GM21447 (cell line): ENCODE measurements at regions not wholly inside any gene's neighbourhood (a gene's known extent, or its start where the extent isn't known, plus 50 kb on each side); places are given as distances from the start of the nearest gene placed in this dataset.
"Not testable (repeated sequence)": the region's sequence is repeated elsewhere in the genome, so short reads cannot be mapped to it uniquely, and the experiment has no call there.

Experiments used
- ATAC-seq: cut with Tn5 transposase; IDR thresholded peaks from one replicate; pipeline ENCODE4 v1.9.1; 2021; ENCODE audit not compliant: unreplicated experiment

DNA sequence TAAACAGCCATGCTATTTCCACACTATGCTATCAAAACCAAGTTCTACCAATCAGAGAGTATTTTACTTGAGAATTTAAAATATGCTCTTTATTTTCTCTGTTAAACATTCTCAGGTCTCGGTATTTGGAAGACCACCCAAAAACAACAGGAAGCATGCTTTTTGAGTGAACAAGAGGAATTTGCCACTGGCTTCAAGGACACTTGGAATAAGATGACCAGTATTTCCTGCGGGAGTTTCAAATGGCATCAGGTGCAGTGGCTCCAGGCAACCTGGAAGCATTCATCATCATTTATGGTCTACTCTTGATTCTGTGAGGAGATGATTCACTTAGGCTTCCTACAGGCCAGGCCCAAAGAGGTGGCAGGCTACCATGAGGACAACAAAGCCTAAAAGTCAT lies 305.7 kb upstream of the ATP11B start:
- ATAC-seq = no peak

DNA sequence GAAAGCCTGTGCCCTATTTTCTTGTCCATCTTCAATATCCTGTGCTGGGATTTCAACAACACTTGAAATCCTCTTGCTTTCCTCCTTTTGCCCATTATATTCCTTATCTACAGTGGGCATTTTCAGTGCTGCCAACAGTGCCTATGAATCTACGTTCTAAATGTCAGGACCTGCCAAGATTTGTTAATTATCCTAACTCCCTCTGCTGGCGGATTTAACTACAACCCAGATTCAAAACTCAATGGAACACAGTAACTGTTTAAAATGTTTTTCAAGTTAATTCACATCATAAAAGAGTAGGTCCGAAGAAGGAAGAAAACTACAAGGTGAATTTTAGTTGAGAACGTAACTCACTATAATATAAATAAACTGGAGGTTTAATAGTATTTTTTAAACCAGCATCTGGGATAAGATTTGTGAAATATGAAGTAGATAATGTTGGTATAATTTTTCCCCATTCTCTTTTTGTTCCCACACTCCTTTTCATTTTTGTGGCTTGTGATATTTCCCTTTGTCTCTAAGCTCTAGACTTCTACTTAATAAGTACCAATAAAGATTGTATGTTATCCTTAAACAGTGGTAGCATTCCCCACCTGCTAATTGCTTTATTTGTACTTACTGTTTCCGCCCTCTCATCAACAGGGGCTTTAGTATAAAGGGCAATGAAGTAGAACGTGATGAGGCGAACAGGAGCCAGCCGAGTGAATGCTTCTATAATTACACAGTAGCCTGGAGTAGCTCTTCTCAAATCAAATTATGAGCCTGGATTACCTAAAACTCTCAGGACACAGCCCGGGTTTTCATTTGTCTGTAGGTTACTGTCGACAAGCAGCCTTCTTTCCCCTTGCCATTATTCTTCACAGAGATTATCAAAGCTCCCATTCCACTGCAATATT lies 302.5 kb upstream of the ATP11B start:
- ATAC-seq = no peak

DNA sequence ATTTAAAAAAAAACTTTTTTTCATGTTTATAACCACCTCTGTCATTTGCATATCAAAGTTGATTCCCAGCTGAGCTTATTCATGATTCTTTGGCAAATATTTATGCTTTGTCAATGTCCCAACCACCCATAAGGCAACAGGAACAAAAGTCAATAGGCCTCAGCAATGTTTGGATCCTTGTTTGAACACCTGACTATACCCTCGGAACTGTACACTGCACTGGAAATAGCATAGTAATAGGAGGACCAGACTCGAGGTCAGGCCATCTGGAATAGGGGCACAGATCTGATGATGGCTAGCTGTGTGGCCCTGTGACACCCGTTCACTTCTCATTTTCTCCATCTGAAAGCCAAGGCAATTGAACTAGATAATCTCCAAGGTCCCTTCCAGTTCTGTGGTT lies 301.7 kb upstream of the ATP11B start:
- ATAC-seq = no peak

DNA sequence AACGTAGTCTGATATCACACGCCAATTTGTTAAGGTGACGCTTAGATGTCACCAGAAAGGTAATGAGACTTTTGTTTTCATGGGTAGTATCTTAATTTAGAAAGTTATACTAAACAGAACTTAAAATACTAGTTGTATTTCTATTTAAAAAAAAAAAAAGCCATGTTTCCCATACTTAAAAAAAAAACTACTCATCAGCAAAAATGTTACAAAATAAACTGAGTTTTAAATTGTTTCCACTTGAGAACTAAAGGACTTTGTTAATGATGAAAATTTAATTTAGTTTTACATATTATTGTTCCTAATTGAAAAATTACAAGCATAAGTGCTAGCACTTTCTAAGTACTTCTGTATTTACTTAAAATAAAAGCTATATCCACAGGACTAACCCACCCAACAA lies 300.8 kb upstream of the ATP11B start:
- ATAC-seq = no peak

DNA sequence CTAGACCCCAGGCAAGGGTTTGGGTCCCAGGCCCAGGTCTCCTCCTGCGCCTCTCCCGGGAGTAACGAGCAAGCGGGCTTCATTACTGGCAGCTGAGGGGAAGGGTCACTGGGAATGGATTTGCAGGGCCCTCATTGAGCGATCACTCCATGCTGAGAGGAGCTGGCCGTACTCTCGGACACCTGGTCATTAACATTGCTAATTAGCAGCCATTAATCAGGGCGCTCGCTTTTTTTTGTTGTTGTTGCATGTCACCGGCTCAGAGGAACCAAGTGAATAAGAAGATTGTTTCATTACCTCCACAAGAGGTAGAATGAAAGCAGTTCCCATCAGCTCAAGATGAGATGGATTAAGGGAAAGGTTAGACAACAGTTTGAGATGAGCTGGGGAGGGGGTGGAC lies 293.0 kb upstream of the ATP11B start:
- ATAC-seq = no peak

DNA sequence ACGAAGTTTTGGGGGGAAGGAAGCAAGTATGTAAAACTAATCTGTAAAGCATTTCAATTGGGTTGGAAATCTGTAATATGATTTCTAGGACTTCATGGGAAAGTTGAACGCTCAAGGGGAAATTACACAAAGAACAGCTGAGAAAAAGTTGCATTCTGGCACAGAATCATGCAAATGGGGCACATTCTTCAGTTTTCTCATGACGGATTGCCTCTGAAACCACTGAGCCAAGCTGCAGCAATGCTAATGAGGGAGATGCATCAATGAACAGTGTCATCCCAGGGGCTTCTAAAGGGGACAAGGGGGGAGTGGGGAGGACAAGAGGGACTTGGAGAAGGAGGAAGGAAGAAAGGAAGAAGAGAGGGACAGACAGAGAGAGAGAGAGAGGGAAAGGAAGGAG lies 291.4 kb upstream of the ATP11B start:
- no peak for ATAC-seq

DNA sequence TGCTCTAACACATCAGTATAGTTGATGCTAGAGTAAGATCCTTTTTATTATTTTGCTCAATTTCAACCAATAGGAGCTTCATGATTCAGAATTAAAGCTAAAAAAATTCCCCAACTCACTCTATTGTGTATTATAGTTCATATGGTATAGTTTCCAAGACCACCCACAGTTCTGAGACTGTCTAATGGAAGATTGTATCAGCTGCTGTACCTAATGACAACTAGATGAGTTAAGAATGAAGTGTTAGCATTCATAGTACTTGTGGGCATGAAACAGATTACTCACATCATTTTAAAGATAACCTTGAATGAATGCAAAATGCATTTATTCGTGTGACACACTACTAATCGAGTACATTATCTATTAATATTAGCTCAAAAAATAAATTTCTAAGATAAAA lies 289.9 kb upstream of the ATP11B start:
- ATAC-seq = no peak

DNA sequence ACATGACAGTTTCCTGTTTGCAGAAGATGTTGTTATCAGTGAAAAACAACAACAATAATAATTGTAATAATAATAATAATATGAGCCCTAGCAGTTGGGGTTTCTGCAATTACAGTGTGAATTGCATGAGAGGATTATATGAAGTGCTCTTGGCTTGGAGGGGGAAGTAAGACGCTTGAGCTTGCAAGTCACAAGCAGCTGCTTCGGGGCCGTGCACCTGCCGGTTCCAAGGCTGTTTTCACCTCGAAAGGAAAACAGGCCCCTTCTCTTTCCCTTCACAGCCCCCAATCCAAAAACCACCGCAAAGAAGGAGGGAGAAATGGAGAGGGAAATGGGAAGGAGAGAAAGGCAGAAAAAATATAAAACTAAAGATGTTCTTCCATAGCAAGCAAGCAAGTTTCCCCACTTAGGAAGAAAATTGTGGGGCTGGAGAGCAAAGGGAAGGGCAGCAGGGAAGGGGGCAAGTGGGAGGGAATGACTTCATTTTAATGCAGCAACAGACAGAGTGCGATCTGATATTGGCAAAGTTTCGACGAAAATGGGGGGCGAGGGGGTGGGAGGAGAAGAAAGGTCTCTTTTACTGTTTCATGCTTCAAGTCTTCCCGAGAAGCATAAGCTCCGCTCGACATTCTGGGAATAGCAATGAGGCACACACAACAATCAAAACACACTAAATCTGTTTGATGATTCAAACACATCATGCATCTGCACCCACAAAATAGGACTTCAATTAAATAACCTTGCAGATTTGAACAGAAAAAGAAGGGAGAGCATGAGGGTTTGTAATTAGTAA lies 284.2 kb upstream of the ATP11B start:
- ATAC-seq = no peak

DNA sequence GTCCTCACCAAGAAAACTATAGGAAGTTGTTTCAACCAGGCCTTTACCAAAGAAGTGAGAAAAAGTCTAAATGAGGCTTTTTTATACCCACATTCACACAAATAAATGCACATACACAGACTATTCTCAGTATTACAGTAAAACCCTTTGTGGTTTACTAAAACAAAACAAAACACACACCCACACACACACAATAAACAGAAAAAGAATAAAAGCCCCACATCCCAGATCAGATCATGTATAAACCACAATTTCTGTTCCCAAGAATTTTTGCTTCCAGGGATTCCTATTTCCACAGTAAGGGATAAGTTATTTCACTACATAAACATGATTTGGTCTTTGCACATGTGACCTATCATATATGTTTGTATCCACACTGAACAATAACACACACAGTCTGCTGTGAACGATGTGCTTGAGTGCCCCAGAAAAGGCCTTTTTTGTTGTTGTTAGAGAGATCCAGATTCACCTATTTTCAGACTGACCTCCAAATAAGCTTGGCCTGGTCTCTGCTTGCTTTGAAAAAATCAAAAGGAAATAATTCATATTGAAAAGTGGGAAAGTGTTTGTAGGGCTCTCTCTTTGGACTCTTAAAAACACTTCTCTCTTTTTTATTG lies 283.4 kb upstream of the ATP11B start:
- no peak for ATAC-seq

DNA sequence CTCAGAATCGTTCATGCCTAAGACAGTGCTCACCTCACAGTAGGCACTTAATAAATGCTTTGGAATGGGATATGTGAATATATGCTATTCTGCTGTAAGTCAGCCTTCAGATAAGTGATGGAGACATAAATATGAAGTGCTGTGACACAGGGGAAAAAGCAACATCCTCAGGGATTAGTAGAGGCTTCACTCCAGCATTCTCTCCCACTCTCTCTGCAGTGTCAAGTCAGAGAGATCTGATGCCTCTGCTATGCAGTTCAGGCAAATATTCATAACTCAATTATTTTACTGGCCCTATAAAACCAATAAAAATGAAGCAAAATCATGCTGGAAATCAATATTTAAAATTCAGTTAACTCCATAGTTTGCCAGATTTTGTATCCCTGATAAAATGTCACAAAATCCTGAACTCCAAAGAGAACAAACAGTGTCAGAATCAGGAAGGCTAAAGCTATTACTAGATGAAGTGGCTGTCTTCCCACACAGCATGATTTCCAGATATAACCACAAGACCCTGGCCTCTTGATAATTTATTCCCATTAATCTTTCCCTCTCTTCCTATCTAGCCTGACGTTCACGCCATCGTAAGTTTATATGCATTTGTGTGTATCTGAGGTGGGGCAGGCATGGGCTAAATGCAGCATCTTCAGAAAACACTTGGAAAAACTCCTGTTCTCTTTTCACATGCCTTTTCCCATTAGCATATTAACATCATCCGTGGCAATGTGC lies 278.9 kb upstream of the ATP11B start:
- no peak for ATAC-seq

DNA sequence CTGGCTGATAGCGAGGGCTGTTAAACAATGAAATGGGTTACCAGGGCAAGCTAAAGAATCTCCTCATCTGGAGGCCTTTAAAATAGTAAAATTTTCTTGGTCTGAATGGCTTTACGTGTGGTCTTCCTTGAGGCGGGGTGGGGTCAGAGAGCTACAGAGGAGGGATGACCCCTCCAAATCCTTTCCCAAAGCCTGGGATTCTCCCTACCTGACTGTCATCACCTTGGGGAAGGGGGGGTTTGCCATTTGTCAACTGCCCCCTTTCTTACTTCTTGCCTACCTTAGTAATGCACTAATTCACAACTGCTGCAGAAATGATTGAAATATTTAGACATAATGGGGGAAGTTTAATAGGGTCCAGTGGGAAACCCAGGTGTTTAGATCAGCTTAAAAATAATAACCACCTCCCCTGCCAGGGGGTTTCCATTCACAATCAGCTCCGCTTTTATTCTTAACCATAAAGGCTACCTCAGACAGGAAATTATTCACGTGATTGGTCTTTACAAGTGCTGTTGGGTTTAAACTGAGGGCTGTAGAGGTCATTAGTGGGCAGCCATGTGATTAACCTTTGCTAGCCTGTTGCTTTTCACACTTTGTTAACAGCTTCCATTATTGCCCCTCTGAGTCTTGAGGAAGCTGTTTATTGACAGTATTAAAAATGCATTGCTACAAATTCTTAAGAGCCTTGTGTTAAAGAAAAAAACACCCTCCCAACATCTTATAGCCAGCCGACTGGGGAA lies 276.5 kb upstream of the ATP11B start:
- ATAC-seq = no peak

DNA sequence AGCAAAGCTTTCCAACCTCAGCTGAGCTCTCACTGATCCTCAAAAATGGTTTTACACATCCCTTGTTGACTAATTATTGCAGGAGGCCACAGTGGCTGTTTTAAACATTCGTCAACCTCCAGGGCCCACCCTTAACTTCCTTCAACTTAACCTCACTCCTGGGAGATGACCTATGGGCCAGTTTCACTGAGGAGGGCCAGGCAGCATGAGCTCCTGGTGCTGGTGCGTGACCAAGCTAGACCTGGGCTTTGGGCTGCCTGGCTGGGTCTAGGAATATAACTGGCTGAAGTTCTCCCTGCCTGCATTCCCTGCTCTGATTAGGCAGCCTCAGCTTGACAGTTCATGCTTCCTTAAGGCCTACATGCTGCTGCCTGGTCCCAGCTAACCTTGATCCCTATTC lies 273.7 kb upstream of the ATP11B start:
- ATAC-seq = no peak

DNA sequence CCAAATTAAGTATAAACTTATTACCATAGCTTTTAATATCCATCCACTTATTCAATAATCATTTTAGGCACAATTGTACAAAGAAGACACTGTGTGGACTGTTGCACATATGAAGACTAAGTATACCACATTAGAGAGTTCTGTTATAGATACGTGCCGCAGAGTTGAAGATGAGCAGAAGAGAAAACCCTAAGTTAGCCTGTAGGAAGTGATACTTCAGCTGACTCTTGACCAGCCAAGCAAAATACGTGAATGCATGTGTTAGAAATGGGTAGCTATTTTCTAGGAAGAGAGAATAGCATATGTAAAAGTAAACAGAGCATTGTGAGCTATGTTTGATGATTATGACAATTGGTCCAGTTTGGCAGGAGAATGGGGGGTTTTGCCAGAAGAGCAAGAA lies 272.0 kb upstream of the ATP11B start:
- no peak for ATAC-seq

DNA sequence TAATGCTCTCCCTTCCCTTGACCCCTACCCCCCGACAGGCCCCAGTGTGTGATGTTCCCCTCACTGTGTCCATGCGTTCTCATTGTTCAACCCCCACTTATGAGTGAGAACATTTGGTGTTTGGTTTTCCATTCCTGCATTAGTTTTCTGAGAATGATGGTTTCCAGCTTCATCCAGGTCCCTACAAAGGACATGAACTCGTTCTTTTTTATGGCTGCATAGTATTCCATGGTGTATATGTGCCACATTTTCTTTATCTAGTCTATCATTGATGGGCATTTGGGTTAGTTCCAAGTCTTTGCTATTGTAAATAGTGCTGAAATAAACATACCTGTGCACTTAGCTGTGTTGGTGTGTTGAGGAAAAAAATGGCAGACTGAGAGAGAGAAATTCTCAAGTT lies 269.9 kb upstream of the ATP11B start:
- ATAC-seq = not testable (repeated sequence)

DNA sequence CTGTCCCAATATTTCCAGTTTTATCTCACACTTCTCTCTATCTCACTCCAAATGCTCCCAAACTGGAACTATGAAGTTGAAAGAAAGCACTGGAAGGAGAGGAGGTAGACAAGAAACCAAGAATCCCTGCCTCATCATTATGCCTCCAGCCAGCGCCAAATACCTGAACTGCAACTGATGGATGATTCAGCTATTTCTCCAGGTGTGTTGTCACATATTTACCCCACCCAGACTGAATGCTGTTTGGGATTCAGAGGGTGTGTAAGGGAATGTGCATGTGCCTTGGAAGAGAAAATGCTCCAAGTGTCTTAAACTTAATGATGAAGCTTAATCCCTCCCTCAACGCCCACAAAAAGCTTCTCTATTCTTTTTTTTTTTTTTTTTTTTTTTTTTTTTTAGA lies 269.5 kb upstream of the ATP11B start:
- no peak for ATAC-seq

DNA sequence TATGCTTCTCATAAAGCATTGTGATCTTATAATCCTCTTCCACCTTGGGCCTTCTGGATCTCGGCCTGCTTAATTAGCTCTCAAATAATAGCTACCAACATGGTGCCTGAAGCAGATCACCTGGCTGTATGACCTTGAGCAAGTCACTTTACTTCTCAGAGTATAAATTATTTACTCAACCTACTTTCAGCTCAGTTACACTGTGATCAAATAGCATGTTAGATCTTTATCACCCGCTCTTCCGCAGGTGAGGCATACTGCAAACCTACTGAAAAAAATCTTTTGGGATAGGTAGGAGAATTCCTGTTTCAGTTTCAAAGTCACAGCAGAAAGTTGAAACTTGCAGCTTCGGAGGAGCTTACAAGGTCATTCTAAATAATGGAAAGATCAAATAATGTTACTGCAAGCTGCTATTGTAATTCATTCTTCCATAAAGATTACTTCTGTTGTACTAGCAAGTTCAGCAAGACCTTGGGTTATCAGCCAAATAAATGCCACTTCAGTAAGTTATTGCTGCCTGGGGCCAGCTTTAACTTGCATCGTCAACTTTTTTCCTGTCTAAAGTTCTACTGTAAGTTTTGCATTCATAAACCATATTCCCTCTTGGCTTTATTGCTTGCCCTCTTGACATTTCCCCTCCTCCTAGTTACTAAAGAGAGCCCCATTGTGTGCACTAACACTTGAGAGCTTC lies 268.4 kb upstream of the ATP11B start:
- ATAC-seq = no peak

DNA sequence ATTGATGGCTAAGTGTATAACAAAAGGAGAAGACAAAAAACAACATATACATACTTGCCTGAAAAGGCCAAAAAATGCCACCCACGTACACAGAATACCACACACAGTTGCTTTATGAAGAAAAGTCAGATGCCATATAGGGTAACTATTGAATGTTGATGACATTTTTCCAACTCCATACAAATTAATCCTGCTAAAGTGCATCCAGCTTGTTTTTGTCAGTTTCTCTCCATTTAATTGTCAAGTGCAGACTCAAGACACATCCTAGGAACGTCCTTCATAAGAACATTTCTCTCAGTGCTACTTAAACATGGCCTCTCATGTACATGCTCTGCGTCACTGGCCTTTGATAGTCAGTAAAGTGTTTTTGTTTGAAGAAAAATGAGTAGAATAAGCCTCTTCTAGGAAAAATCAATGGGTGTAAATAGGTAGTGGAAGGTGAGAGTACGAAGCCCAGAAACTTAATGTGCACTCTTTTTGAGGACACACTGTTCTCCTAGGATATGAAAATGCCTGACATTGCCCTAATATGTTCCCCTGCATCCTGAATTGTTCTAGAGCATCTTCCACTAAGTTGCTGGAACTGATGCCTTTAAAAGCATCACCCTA lies 267.4 kb upstream of the ATP11B start:
- ATAC-seq = no peak

DNA sequence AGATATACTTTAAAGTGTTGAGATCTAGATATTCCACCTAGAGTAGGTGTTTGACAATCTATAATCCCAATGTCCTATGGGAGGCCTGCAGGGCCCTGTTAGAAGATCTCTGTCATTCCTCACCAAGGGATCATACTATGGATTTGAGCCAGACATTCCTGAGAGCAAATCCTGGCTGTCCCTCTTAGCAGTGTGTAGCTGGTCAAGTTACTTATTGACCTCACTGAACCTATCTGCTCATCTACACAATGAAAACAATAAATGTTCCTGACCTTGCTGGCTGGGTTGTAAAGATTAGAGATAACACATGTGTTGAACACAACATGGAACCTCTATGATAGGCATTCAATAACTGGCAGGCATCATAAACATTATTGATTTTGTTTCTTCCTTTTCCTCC lies 265.6 kb upstream of the ATP11B start:
- no peak for ATAC-seq

DNA sequence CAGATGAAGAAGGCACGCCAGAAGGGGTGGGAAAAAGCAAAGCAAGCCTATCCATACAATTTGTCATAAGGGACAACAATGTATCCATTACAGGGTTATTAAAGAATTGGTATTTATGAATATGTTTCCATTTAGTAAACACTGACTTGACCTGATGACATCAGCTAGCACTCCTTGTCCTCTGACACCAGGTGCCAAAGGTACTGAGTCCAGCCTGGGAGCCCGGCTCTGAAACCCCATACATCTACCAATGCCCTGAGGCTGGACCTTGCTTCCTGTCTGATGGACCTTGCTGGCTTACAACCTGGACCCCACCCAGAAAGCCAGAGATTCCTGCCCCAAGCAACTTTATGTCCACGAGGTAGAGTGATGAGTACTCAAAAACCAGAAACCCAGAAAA lies 263.0 kb upstream of the ATP11B start:
- ATAC-seq = no peak

DNA sequence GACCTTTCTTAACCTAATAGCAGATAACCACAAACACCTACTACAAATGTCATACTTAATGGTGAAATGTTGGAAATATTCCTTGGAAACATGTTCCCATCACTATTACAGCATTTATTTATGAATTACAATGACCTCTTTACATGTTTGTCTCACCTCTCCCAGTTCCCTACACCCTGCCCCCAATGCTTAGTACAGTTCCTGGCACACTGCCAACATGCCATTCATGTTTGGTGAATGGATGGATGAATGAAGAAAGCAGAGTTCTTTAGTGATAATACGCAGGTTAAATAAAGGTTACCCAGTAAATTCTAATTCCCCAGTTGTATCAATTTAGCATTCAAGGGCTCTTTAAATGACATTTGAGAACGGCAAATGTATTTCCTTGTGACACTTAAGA lies 259.9 kb upstream of the ATP11B start:
- ATAC-seq = no peak
